Stomach (tissue), 4 donors: ENCODE measurements at regions not wholly inside any gene's neighbourhood (a gene's known extent, or its start where the extent isn't known, plus 50 kb on each side); places are given as distances from the start of the nearest gene placed in this dataset.

ENCODE experiments used
- EP300 ChIP-seq: sonication (generic); formaldehyde crosslinking; IDR thresholded peaks from one replicate; pipeline ENCODE4 v1.6.1; 2017; ENCODE audit warnings: antibody characterized with exemption
- TF ChIP-seq, protein P1 (sequence below), 7 experiments: fragments of 450-650 bp in 4 of 7; fragments of 200-600 bp in 3 of 7; sonication (generic) in 3 of 7; IDR thresholded peaks; one replicate each; pipeline ENCODE4 v1.5.1; 2016 to 2019; ENCODE audit warnings: antibody characterized with exemption in 7 of 7, control low read depth in 2 of 7, mild to moderate bottlenecking in 1 of 7

DNA sequence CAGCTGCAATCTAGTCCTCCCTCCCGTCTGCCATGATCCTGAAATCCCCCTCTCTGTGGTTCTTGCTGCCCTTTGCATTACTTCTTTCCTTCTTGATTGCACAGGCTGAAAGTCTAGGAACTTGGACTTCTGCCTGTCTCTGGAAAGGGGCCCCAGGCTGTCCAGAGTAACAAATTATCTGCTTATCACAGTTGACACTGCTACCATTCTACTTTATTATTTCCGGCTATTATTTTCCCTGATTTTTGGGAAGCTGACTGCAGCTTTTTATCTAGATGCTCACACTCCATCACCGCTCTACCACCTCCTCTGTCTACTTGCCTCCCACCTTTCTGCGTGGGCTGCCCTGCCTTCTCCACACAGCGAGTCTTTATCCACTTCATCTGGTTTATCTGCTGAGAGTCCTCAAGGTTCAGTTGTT is 202.1 kb upstream of the PLXNA2 start:
- TF ChIP-seq, protein P1, sequence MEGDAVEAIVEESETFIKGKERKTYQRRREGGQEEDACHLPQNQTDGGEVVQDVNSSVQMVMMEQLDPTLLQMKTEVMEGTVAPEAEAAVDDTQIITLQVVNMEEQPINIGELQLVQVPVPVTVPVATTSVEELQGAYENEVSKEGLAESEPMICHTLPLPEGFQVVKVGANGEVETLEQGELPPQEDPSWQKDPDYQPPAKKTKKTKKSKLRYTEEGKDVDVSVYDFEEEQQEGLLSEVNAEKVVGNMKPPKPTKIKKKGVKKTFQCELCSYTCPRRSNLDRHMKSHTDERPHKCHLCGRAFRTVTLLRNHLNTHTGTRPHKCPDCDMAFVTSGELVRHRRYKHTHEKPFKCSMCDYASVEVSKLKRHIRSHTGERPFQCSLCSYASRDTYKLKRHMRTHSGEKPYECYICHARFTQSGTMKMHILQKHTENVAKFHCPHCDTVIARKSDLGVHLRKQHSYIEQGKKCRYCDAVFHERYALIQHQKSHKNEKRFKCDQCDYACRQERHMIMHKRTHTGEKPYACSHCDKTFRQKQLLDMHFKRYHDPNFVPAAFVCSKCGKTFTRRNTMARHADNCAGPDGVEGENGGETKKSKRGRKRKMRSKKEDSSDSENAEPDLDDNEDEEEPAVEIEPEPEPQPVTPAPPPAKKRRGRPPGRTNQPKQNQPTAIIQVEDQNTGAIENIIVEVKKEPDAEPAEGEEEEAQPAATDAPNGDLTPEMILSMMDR (IDR thresholded peaks at IDR 0.05), result no peak
- TF ChIP-seq EP300, result no peak
